ENCODE measurements at regions not wholly inside any gene's neighbourhood (a gene's known extent, or its start where the extent isn't known, plus 50 kb on each side); places are given as distances from the start of the nearest gene placed in this dataset.

- no peak for DNase-seq (ENCODE audit: low read depth)
- no peak for FAIRE-seq
- peaks cover 1% of the 10 kb centered on the region for H3K27me3 ChIP-seq (ENCODE audit: control insufficient read depth, insufficient read depth, low read length)
- TF ChIP-seq, protein P1, sequence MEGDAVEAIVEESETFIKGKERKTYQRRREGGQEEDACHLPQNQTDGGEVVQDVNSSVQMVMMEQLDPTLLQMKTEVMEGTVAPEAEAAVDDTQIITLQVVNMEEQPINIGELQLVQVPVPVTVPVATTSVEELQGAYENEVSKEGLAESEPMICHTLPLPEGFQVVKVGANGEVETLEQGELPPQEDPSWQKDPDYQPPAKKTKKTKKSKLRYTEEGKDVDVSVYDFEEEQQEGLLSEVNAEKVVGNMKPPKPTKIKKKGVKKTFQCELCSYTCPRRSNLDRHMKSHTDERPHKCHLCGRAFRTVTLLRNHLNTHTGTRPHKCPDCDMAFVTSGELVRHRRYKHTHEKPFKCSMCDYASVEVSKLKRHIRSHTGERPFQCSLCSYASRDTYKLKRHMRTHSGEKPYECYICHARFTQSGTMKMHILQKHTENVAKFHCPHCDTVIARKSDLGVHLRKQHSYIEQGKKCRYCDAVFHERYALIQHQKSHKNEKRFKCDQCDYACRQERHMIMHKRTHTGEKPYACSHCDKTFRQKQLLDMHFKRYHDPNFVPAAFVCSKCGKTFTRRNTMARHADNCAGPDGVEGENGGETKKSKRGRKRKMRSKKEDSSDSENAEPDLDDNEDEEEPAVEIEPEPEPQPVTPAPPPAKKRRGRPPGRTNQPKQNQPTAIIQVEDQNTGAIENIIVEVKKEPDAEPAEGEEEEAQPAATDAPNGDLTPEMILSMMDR (IDR thresholded peaks at IDR 0.05; ENCODE audit: insufficient read depth, low read length, severe bottlenecking): no peak
- H3K36me3 ChIP-seq (ENCODE audit: control insufficient read depth, insufficient read depth, low read length): no peaks in the 10 kb centered on the region
- H3K4me3 ChIP-seq (ENCODE audit: low read depth, low read length): no peak overlapping the region
Observed at GRCh38 chr14:101404426-101405170, 156.7 kb upstream of the DIO3 start.

DNA sequence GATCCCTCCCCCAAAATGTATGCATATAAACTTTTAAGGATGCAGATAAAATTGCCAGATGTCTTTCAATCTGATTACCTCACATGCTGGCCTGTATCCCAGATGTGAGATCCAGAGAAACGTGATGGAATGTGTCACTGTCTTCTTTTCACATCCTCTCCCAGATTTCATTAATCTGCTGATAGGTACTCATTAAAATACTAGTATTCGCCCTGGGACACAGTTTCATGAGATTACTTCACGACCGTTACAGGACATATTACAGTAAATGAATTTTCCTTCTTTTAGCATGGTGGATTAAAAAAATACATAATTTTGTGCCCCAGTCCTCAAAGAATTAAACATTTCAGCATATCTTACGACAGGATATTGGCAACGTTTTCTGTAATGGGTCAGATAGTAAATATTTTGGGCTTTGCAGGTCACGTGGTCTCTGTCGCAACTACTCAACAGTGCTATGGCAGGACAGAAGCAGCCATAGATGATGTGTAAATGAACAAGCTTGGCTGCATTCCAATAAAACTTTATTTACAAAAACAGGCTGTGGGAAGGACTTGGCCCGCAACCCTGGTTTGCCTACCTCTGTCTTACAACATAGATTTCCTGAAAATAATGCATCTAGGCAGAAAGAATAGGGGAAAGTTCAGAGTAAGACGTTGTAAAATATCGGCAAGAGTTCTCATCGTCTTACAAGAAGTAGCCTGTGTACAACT lies 156.0 kb upstream of the DIO3 start:
- FAIRE-seq (no peak), DNase-seq (ENCODE audit: low read depth) (no peak)
- TF ChIP-seq, protein P1 (IDR thresholded peaks at IDR 0.05; ENCODE audit: insufficient read depth, low read length, severe bottlenecking): no peak
- peaks cover 3% of the 10 kb centered on the region for H3K27me3 ChIP-seq (ENCODE audit: control insufficient read depth, insufficient read depth, low read length)
- no peaks in the 10 kb centered on the region for H3K36me3 ChIP-seq (ENCODE audit: control insufficient read depth, insufficient read depth, low read length)
- no peak overlapping the region for H3K4me3 ChIP-seq (ENCODE audit: low read depth, low read length)

DNA sequence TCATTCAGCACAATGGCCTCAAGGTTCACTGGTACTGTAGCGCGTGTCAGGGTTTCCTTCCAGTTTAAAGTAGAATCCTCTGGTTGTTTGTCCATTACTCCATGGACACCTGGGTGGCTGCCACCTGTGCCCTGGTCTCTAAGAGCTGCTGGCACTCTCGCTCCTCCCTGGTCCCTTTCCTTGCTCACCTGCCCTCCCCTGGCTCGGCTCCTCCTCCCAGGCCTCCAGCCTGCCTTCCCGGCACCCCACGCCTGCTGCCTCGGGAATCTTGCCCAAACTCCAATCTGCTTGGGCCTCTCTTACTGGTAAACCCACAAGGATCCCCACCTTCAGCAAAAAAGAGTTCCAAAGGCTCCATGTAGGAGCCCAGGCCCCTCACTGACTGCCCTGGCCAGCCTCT lies 154.4 kb upstream of the DIO3 start:
- no peak for FAIRE-seq
- TF ChIP-seq, protein P1 (IDR thresholded peaks at IDR 0.05; ENCODE audit: insufficient read depth, low read length, severe bottlenecking): no peak
- Histone ChIP-seq H3K36me3 (ENCODE audit: control insufficient read depth, insufficient read depth, low read length) (no peaks in the 10 kb centered on the region), H3K4me3 (ENCODE audit: low read depth, low read length) (no peak overlapping the region), H3K27me3 (ENCODE audit: control insufficient read depth, insufficient read depth, low read length) (peaks cover 3% of the 10 kb centered on the region)
- DNase-seq (ENCODE audit: low read depth): no peak

GRCh38 chr14:101407328-101407727 lies 154.0 kb upstream of the DIO3 start:
- H3K4me3 ChIP-seq (ENCODE audit: low read depth, low read length): no peak overlapping the region
- DNase-seq (ENCODE audit: low read depth) (no peak), FAIRE-seq (no peak)
- H3K36me3 ChIP-seq (ENCODE audit: control insufficient read depth, insufficient read depth, low read length): no peaks in the 10 kb centered on the region
- H3K27me3 ChIP-seq (ENCODE audit: control insufficient read depth, insufficient read depth, low read length): peaks cover 3% of the 10 kb centered on the region
- TF ChIP-seq, protein P1 (IDR thresholded peaks at IDR 0.05; ENCODE audit: insufficient read depth, low read length, severe bottlenecking): no peak

- DNase-seq (ENCODE audit: low read depth) (no peak), FAIRE-seq (no peak)
- TF ChIP-seq, protein P1 (IDR thresholded peaks at IDR 0.05; ENCODE audit: insufficient read depth, low read length, severe bottlenecking): no peak
- H3K27me3 ChIP-seq (ENCODE audit: control insufficient read depth, insufficient read depth, low read length): peaks cover 3% of the 10 kb centered on the region
- H3K36me3 ChIP-seq (ENCODE audit: control insufficient read depth, insufficient read depth, low read length): no peaks in the 10 kb centered on the region
- H3K4me3 ChIP-seq (ENCODE audit: low read depth, low read length): no peak overlapping the region
Observed at GRCh38 chr14:101408077-101408831, 153.0 kb upstream of the DIO3 start.

Data from bronchial epithelial cell (primary cell).